ENCODE measurements at regions not wholly inside any gene's neighbourhood (a gene's known extent, or its start where the extent isn't known, plus 50 kb on each side); places are given as distances from the start of the nearest gene placed in this dataset.

- no peaks in the 10 kb centered on the region for H3K36me3 Mint-ChIP-seq
- no peaks in the 10 kb centered on the region for H3K9me3 Mint-ChIP-seq
- TF ChIP-seq CTCF (conservative IDR thresholded peaks at IDR 0.05): no peak
- no peak overlapping the region for H3K27ac Mint-ChIP-seq
- no peaks in the 10 kb centered on the region for H3K4me1 Mint-ChIP-seq (ENCODE audit: unreplicated experiment)
- H3K4me3 Mint-ChIP-seq: no peak overlapping the region
- H3K27me3 Mint-ChIP-seq: peaks cover 8% of the 10 kb centered on the region
- no peak for DNase-seq (ENCODE audit: extremely low spot score, unreplicated experiment)
These were observed 72.1 kb upstream of the CD82 start for GRCh38 chr11:44493383-44493782.

GRCh38 chr11:44493930-44494329 is 71.5 kb upstream of the CD82 start:
- H3K36me3 Mint-ChIP-seq: no peaks in the 10 kb centered on the region
- H3K27ac Mint-ChIP-seq: no peak overlapping the region
- H3K27me3 Mint-ChIP-seq: peaks cover 8% of the 10 kb centered on the region
- TF ChIP-seq CTCF (conservative IDR thresholded peaks at IDR 0.05): no peak
- H3K4me3 Mint-ChIP-seq: no peak overlapping the region
- H3K4me1 Mint-ChIP-seq (ENCODE audit: unreplicated experiment): no peaks in the 10 kb centered on the region
- peaks cover 3% of the 10 kb centered on the region for H3K9me3 Mint-ChIP-seq
- DNase-seq (ENCODE audit: extremely low spot score, unreplicated experiment): no peak

GRCh38 chr11:44494785-44495184 is 70.7 kb upstream of the CD82 start:
- DNase-seq (ENCODE audit: extremely low spot score, unreplicated experiment): no peak
- peaks cover 8% of the 10 kb centered on the region for H3K27me3 Mint-ChIP-seq
- no peak for TF ChIP-seq CTCF (conservative IDR thresholded peaks at IDR 0.05)
- no peaks in the 10 kb centered on the region for H3K4me1 Mint-ChIP-seq (ENCODE audit: unreplicated experiment)
- H3K27ac Mint-ChIP-seq: no peak overlapping the region
- H3K36me3 Mint-ChIP-seq: no peaks in the 10 kb centered on the region
- no peak overlapping the region for H3K4me3 Mint-ChIP-seq
- H3K9me3 Mint-ChIP-seq: peaks cover 4% of the 10 kb centered on the region

GRCh38 chr11:44496391-44496790 is 69.1 kb upstream of the CD82 start:
- DNase-seq (ENCODE audit: extremely low spot score, unreplicated experiment): no peak
- peaks cover 4% of the 10 kb centered on the region for H3K9me3 Mint-ChIP-seq
- no peak overlapping the region for H3K4me3 Mint-ChIP-seq
- H3K27me3 Mint-ChIP-seq: peaks cover 8% of the 10 kb centered on the region
- no peak for TF ChIP-seq CTCF (conservative IDR thresholded peaks at IDR 0.05)
- H3K27ac Mint-ChIP-seq: no peak overlapping the region
- H3K36me3 Mint-ChIP-seq: no peaks in the 10 kb centered on the region
- peaks cover 7% of the 10 kb centered on the region for H3K4me1 Mint-ChIP-seq (ENCODE audit: unreplicated experiment)

GRCh38 chr11:44498089-44498871 is 67.2 kb upstream of the CD82 start:
- DNase-seq (ENCODE audit: extremely low spot score, unreplicated experiment): no peak
- TF ChIP-seq CTCF (conservative IDR thresholded peaks at IDR 0.05): no peak
- Mint-ChIP-seq H3K36me3 (no peaks in the 10 kb centered on the region), H3K4me3 (no peak overlapping the region), H3K27me3 (peaks cover 13% of the 10 kb centered on the region), H3K9me3 (peaks cover 4% of the 10 kb centered on the region), H3K27ac (no peak overlapping the region), H3K4me1 (ENCODE audit: unreplicated experiment) (peaks cover 9% of the 10 kb centered on the region)

Measured in type B pancreatic cell (in vitro differentiated cells).